ENCODE measurements at regions not wholly inside any gene's neighbourhood (a gene's known extent, or its start where the extent isn't known, plus 50 kb on each side); places are given as distances from the start of the nearest gene placed in this dataset.

DNA sequence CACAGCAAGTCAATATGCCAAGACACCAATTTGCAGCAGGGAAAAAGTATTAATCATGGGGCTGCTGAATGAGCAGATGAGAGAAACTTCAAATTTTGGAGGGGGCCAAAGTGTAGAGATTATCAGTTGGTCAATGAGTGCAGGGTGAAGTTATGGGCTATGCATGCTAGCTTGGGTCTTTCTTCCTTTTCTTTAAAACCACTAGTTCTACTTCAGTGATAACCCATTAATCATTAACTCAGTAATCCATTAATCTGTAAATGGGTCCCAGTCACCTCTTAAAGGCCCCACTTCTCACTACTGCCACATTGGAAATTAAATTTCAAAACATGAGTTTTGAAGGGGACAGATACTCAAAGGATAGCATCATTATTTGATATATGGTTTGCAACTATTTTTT lies 688.6 kb upstream of the ADGRL4 start:
- Histone ChIP-seq H3K14ac (ENCODE audit: insufficient read length) (no peak overlapping the region), H3K4me2 (ENCODE audit: insufficient read depth in 1 of 2, low read depth in 2 of 2, low read length in 2 of 2) (no peak overlapping the region), H3K23me2 (ENCODE audit: low read depth, low read length) (no peaks in the 10 kb centered on the region), H4K20me1 (replicated peaks in 1 of 2; ENCODE audit: control insufficient read depth in 1 of 2, insufficient read depth in 2 of 2, low read length in 2 of 2) (no peaks in the 10 kb centered on the region), H3K79me1 (ENCODE audit: low read depth, low read length) (no peaks in the 10 kb centered on the region), H2BK15ac (ENCODE audit: low read length) (no peak overlapping the region), H3K27ac (ENCODE audit: low read depth, low read length) (no peak overlapping the region), H3K9me3 (ENCODE audit: insufficient read depth in 2 of 2, low read depth in 1 of 2, low read length in 1 of 2) (no peaks in the 10 kb centered on the region), H3K4me3 (ENCODE audit: extremely low read depth in 1 of 4, insufficient read depth in 2 of 4, low read depth in 3 of 4, low read length in 4 of 4) (no peak overlapping the region), H3K36me3 (ENCODE audit: control insufficient read depth in 2 of 4, insufficient read depth in 4 of 4, low read length in 3 of 4) (no peaks in the 10 kb centered on the region), H2BK5ac (ENCODE audit: low read depth, low read length) (no peak overlapping the region), H3K4me1 (replicated peaks in 1 of 4; ENCODE audit: control insufficient read depth in 3 of 4, insufficient read depth in 4 of 4, low read length in 3 of 4) (no peaks in the 10 kb centered on the region), H2AFZ (ENCODE audit: low read length) (no peak overlapping the region), H3K27me3 (replicated peaks in 1 of 4; ENCODE audit: control insufficient read depth in 3 of 4, extremely low read depth in 1 of 4, insufficient read depth in 3 of 4, low read length in 3 of 4) (no peaks in the 10 kb centered on the region), H2AK5ac (ENCODE audit: low read depth, low read length) (no peak overlapping the region), H3K79me2 (ENCODE audit: control insufficient read depth in 1 of 2, insufficient read depth in 2 of 2, low read length in 2 of 2) (no peaks in the 10 kb centered on the region), H4K91ac (replicated peaks; ENCODE audit: insufficient read length, low read length) (no peak overlapping the region), H3K4ac (replicated peaks; ENCODE audit: insufficient read length, low read depth, low read length) (no peak overlapping the region), H3K18ac (ENCODE audit: extremely low read depth, low read length) (no peak overlapping the region; the same call in 1 of the 2 replicates), H3K9ac (replicated peaks in 1 of 4; ENCODE audit: extremely low read depth in 1 of 4, low read depth in 3 of 4, low read length in 3 of 4) (no peak overlapping the region), H3K56ac (replicated peaks; ENCODE audit: insufficient read length, low read depth, low read length) (no peak overlapping the region), H4K5ac (ENCODE audit: insufficient read length, low read depth, low read length) (no peak overlapping the region), H2BK20ac (ENCODE audit: low read length) (no peak overlapping the region), H3K23ac (ENCODE audit: insufficient read length) (no peak overlapping the region), H2BK12ac (ENCODE audit: low read depth, low read length) (no peak overlapping the region), H2BK120ac (replicated peaks; ENCODE audit: low read depth, low read length) (no peak overlapping the region), H4K8ac (ENCODE audit: extremely low read depth, insufficient read depth, low read length) (no peak overlapping the region)
- CTCF ChIA-PET (ENCODE audit: partially characterized antibody), result no interaction called here
- FAIRE-seq (no peak), DNase-seq (ENCODE audit: low read depth in 1 of 2, low spot score in 2 of 2) (no peak)
- POLR2A ChIA-PET (ENCODE audit: partially characterized antibody), result no interaction called here
- TF ChIP-seq ATF3 (IDR thresholded peaks at IDR 0.05; ENCODE audit: insufficient read depth, low read depth, low read length) (no peak), POLR2AphosphoS5 (IDR thresholded peaks at IDR 0.05; ENCODE audit: low read depth, low read length) (no peak), SIN3A (conservative IDR thresholded peaks at IDR 0.05 in 1 of 2, IDR thresholded peaks at IDR 0.05 in 1 of 2; ENCODE audit: low read depth in 1 of 2, low read length in 2 of 2) (no peak), CTCF (IDR thresholded peaks at IDR 0.05; ENCODE audit: control extremely low read depth in 1 of 3, insufficient read depth in 1 of 3, low read depth in 1 of 3, low read length in 3 of 3) (no peak), MAX (IDR thresholded peaks at IDR 0.05) (no peak), SIRT6 (IDR thresholded peaks at IDR 0.05; ENCODE audit: low read length) (no peak), SRF (IDR thresholded peaks at IDR 0.05; ENCODE audit: low read depth, low read length) (no peak), CBX8 (IDR thresholded peaks at IDR 0.05; ENCODE audit: borderline replicate concordance, low read depth, low read length) (no peak), CTBP2 (IDR thresholded peaks at IDR 0.05; ENCODE audit: borderline replicate concordance, insufficient read depth, insufficient read length, low read length) (no peak), KDM5A (IDR thresholded peaks at IDR 0.05; ENCODE audit: low read length) (no peak), ASH2L (IDR thresholded peaks at IDR 0.05; ENCODE audit: low read length) (no peak)

Data from H1 (cell line).